ENCODE measurements at regions not wholly inside any gene's neighbourhood (a gene's known extent, or its start where the extent isn't known, plus 50 kb on each side); places are given as distances from the start of the nearest gene placed in this dataset.

GRCh38 chr7:96920713-96921112, 84.6 kb upstream of the DLX6 start:
- no peak for TF ChIP-seq EZH2phosphoT487 (IDR thresholded peaks at IDR 0.05; ENCODE audit: low read depth, severe bottlenecking, unreplicated experiment)
- TF ChIP-seq CTCF (IDR thresholded peaks at IDR 0.05; ENCODE audit: poor library complexity): no peak
- TF ChIP-seq EZH2 (IDR thresholded peaks at IDR 0.05; ENCODE audit: borderline replicate concordance): no peak

Data from hepatocyte (in vitro differentiated cells).